ENCODE measurements at regions not wholly inside any gene's neighbourhood (a gene's known extent, or its start where the extent isn't known, plus 50 kb on each side); places are given as distances from the start of the nearest gene placed in this dataset.
"Not testable (repeated sequence)": the region's sequence is repeated elsewhere in the genome, so short reads cannot be mapped to it uniquely, and the experiment has no call there.

- H3K9me3 Mint-ChIP-seq: peaks cover 12% of the 10 kb centered on the region
- not testable (repeated sequence) for H3K4me1 Mint-ChIP-seq; H3K36me3 Mint-ChIP-seq; H3K27ac Mint-ChIP-seq; DNase-seq (ENCODE audit: low spot score in 2 of 2); ATAC-seq; H3K4me3 Mint-ChIP-seq
These were observed 435.2 kb downstream of the ZNF479 start for GRCh38 chr7:56697058-56697457.

DNA sequence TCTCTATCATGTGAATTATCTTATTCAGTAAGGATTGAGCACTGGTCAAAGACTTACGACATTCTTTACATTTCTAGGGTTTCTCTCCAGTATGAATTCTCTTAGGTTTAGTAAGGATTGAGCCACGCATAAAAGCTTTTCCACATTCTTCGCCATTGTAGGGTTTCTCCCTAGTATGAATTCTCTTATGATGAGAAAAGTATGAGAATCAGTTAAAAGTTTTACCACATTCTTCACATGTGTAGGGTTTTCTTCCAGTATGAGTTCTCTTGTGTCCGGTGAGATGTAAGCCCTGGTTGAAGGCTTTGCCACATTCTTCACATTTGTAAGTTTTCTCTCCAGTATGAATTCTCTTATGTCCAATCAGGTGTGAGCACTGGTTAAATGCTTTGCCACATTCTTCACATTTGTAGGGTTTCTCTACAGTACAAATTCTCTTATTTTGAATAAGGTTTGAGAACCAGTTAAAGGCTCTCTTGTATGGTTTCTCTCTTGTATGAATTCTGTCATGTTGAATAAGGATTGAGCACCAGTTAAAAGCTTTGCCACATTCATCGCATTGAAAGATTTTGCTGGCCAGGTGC is 445.9 kb downstream of the ZNF479 start:
- no peaks in the 10 kb centered on the region for H3K4me1 Mint-ChIP-seq
- H3K36me3 Mint-ChIP-seq: no peaks in the 10 kb centered on the region
- no peak overlapping the region for H3K4me3 Mint-ChIP-seq
- no peak for ATAC-seq
- H3K27ac Mint-ChIP-seq: no peak overlapping the region
- DNase-seq (ENCODE audit: low spot score in 2 of 2): no peak
- peaks cover 40% of the 10 kb centered on the region for H3K9me3 Mint-ChIP-seq

DNA sequence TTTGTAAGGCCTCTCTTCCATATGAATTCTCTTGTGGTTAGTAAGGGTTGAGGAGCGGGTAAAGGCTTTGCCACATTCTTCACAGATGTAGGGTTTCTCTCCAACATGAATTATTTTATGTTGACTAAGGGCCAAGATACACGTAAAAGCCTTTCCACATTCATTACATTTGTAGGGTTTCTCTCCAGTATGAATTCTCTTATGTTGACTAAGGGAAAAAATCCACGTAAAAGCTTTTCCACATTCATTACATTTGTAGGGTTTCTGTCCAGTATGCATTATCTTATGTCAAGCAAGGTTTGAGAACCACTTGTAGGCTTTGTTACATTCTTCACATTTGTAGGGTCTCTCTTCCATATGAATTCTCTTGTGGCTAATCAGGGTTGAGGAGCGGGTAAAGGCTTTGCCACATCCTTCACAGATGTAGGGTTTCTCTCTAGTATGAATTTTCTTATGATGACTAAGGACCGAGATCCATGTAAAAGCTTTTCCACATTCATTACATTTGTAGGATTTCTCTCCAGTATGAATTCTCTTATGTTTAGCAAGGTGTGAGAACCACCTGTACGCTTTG is 493.0 kb downstream of the ZNF479 start:
- no peak for ATAC-seq
- H3K4me1 Mint-ChIP-seq: no peaks in the 10 kb centered on the region
- H3K4me3 Mint-ChIP-seq: no peak overlapping the region
- no peaks in the 10 kb centered on the region for H3K36me3 Mint-ChIP-seq
- H3K27ac Mint-ChIP-seq: no peak overlapping the region
- H3K9me3 Mint-ChIP-seq: peaks cover 36% of the 10 kb centered on the region
- DNase-seq (ENCODE audit: low spot score in 2 of 2): no peak

DNA sequence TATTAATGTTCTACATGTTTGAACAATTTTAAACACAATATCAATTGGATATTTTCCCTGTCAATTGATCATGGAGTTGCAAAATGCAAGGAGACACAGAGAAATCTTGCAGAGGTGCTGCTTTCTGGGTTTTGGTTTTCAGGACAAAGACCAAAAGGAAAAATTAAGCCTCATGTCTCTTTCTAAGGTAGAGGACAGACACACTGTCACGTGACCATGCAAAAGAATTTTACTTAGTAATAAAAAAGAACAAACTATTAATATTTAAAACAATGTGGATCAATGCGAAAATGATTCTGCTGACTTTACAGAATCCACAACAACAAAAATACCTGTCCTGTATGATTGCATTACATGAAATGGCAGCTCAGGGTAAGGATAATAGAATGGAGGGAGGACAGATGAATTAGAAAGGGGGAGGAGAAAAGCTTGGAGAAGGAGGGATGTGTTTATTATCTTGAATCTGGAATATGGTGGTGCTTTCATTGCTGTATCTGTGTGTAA is 493.7 kb upstream of the NUPR2 start:
- Mint-ChIP-seq H3K4me3 (no peak overlapping the region), H3K4me1 (no peaks in the 10 kb centered on the region), H3K9me3 (peaks cover 19% of the 10 kb centered on the region), H3K36me3 (no peaks in the 10 kb centered on the region), H3K27ac (no peak overlapping the region)
- ATAC-seq: no peak
- no peak for DNase-seq (ENCODE audit: low spot score in 2 of 2)

DNA sequence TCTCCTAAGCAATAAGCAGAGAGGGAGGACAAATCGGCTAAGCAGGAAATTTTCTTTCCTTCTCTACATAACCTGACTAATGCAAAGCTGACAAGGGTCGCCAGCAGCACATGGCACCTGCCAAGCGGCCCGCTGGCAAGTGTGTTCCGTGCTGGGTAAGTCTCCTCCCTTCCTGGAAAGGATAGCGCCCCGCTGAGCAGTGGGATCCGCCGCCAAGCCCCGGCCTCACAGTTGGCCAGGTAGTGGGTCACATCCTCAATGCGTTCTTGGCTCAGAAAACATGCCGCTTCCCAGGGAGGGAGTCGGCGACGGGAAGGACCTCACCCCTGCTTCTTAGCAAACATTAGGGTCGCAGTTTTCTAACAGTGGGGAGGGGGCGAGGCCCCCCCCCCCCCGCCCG is 488.9 kb upstream of the NUPR2 start:
- ATAC-seq (no peak), DNase-seq (ENCODE audit: low spot score in 2 of 2) (no peak)
- no peaks in the 10 kb centered on the region for H3K4me1 Mint-ChIP-seq
- no peaks in the 10 kb centered on the region for H3K36me3 Mint-ChIP-seq
- no peak overlapping the region for H3K27ac Mint-ChIP-seq
- H3K9me3 Mint-ChIP-seq: peaks cover 15% of the 10 kb centered on the region
- no peak overlapping the region for H3K4me3 Mint-ChIP-seq

DNA sequence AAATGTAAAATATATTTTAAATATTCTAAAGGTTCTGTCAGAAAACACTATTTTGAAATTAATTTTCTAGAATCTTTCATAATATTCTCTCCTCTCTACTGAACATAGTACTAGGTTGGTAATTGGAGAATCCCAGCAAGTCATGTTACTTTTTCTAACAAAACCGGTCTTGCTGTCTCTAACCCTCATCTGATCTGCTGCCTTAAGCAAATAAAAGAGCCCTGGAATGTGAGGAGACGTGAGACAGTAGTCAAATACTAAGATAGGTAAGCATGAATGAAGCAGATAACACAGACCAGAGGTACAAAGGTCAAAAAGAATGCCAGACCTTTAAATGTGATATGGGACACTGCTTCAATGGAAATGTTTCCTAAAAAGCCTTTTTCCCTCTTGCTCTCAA is 462.4 kb upstream of the NUPR2 start:
- ATAC-seq: no peak
- no peaks in the 10 kb centered on the region for H3K4me1 Mint-ChIP-seq
- no peaks in the 10 kb centered on the region for H3K36me3 Mint-ChIP-seq
- no peak overlapping the region for H3K4me3 Mint-ChIP-seq
- H3K27ac Mint-ChIP-seq: no peak overlapping the region
- DNase-seq (ENCODE audit: low spot score in 2 of 2): no peak
- peaks cover 20% of the 10 kb centered on the region for H3K9me3 Mint-ChIP-seq

DNA sequence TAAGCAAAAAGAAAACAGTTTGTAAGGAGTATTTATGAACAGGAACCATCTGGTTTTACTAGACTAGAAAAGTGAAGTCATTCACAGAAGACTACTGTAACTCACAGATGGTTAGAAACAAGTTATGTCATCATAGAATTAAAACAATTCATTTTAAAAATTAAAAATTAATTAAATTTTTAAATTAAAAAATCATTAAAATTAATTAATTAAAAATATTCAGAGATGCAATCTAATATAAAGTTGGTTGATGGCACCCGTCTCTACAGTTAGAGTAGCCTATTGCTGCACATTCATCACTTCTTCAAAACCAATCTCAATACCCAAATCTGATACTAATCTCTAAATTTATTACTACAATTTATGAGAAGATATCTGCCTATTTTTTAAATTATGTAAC is 454.8 kb upstream of the NUPR2 start:
- H3K4me3 Mint-ChIP-seq: no peak overlapping the region
- peaks cover 10% of the 10 kb centered on the region for H3K9me3 Mint-ChIP-seq
- no peak overlapping the region for H3K27ac Mint-ChIP-seq
- H3K36me3 Mint-ChIP-seq: no peaks in the 10 kb centered on the region
- ATAC-seq: no peak
- no peak for DNase-seq (ENCODE audit: low spot score in 2 of 2)
- no peaks in the 10 kb centered on the region for H3K4me1 Mint-ChIP-seq

GRCh38 chr7:56538541-56539429 is 422.6 kb upstream of the NUPR2 start:
- Mint-ChIP-seq H3K4me3 (no peak overlapping the region), H3K9me3 (peaks cover 13% of the 10 kb centered on the region), H3K4me1 (no peaks in the 10 kb centered on the region), H3K27ac (no peak overlapping the region), H3K36me3 (no peaks in the 10 kb centered on the region)
- DNase-seq (ENCODE audit: low spot score in 2 of 2) (no peak), ATAC-seq (peak; percentile 43)

DNA sequence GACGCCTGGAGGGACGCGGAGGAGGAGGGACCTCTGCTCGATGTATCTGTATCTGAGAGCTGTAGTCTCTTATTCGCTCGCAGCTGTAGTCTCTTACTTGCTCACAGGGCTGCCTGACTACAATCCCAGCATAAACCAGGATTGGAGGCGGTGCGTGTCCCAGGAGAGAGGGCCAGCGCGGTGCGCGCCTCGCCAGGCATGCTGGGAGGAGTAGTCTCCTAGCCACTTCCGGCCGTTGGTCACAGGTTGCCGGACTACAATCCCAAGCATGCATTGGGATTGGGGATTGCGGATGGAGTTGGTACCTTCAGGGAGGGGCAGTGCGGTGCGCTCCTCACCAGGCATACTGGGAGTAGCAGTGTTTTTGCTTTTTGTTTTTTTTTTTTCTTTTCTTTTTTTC is 421.7 kb upstream of the NUPR2 start:
- H3K27ac Mint-ChIP-seq: no peak overlapping the region
- no peaks in the 10 kb centered on the region for H3K4me1 Mint-ChIP-seq
- H3K9me3 Mint-ChIP-seq: peaks cover 17% of the 10 kb centered on the region

DNA sequence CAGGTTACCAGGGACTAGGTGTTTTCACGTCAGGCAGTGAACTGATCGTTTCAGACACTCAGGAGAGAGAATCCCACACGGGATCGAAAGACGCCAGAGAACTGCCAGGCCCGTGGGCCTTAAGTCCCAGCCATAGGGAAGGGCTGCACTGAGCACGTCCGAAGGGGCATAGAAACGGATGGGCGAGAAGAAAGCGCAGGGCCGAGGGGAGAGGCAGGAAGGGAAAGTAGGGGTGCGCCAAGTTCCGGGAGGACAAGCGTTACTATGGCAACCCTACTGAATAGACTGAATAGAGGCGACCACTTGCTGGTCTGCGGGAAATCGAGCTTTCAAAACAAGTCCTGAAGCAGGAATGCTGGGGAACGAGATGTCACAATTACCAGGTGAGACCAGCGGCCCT is 421.3 kb upstream of the NUPR2 start:
- ATAC-seq (no peak), DNase-seq (ENCODE audit: low spot score in 2 of 2) (no peak)
- no peaks in the 10 kb centered on the region for H3K36me3 Mint-ChIP-seq
- H3K9me3 Mint-ChIP-seq: peaks cover 17% of the 10 kb centered on the region
- no peaks in the 10 kb centered on the region for H3K4me1 Mint-ChIP-seq
- no peak overlapping the region for H3K4me3 Mint-ChIP-seq
- H3K27ac Mint-ChIP-seq: no peak overlapping the region

More for the DNA sequence above, 421.7 kb upstream of the NUPR2 start:
- no peaks in the 10 kb centered on the region for H3K36me3 Mint-ChIP-seq
- no peak overlapping the region for H3K4me3 Mint-ChIP-seq
- ATAC-seq (no peak), DNase-seq (ENCODE audit: low spot score in 2 of 2) (no peak)

GRCh38 chr7:56495165-56495564 is 378.9 kb upstream of the NUPR2 start:
- Mint-ChIP-seq H3K36me3 (no peaks in the 10 kb centered on the region), H3K9me3 (peaks cover 16% of the 10 kb centered on the region), H3K4me1 (no peaks in the 10 kb centered on the region), H3K27ac (no peak overlapping the region), H3K4me3 (no peak overlapping the region)
- ATAC-seq (no peak), DNase-seq (ENCODE audit: low spot score in 2 of 2) (no peak)

DNA sequence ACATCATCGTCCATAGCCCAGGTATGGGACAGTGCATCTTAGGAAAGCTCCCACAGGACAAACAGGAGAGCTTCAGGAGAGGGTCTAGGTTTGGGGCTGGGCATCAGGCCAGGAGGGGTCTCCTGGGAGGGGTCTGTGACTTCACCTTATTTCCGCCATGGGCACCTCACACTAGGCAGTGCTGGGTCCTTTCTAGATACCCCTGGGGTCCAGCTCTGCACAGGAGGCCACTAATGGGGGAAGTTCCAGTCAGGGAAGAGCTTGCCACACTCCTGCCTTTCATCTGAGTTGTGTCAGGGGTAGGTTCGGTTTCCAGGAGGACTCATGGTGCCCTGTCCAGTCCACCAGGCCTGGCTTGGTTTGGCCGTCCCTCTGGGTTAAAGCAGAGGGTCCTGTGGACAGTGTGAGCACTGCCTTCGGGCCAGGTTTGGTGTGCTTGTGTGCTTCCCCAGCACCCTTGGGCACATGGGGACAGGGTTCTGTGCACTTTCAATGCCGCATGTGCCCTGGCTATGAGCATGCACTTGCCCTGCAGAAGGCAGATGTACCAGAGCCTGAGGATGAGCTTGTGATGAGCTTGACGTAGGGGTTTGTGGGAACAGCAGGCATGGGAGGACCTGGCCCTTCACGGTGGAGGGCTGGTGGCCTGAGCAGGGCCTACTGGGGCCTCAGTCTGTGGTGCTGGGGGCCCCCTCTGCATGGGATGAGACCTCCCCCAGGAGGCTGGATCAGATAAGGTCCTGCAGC is 377.7 kb upstream of the NUPR2 start:
- no peak for ATAC-seq

DNA sequence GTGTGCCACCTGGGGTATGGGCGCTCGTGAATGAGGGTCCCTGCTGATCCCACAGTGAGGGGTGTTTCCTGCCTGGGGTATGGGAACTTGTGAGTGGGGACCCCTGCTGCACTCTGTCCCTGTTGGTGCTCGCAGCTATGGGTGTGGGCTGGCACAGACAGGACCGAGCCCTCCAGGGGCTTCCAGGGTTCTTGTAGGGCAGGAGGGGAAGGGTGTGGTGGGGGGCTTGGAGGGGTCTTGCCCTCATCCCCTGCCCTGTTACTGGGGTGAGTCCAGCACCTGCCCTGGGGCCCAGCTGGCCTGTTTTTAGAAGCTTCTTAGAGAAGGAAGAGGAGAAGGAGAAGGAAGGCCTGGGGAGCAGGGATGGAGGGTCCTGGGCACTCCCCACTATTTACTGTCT is 377.0 kb upstream of the NUPR2 start:
- ATAC-seq: no peak
- Mint-ChIP-seq H3K4me3 (no peak overlapping the region), H3K36me3 (no peaks in the 10 kb centered on the region), H3K9me3 (peaks cover 8% of the 10 kb centered on the region), H3K4me1 (no peaks in the 10 kb centered on the region), H3K27ac (no peak overlapping the region)
- DNase-seq (ENCODE audit: low spot score in 2 of 2): no peak

More for the DNA sequence above, 377.7 kb upstream of the NUPR2 start:
- no peak for DNase-seq (ENCODE audit: low spot score in 2 of 2)
- Mint-ChIP-seq H3K4me3 (no peak overlapping the region), H3K27ac (no peak overlapping the region), H3K36me3 (no peaks in the 10 kb centered on the region), H3K9me3 (peaks cover 7% of the 10 kb centered on the region), H3K4me1 (no peaks in the 10 kb centered on the region)

GRCh38 chr7:56491636-56492425 is 375.6 kb upstream of the NUPR2 start:
- Mint-ChIP-seq H3K27ac (no peak overlapping the region), H3K9me3 (peaks cover 5% of the 10 kb centered on the region), H3K36me3 (no peaks in the 10 kb centered on the region), H3K4me1 (no peaks in the 10 kb centered on the region), H3K4me3 (no peak overlapping the region)
- ATAC-seq (no peak), DNase-seq (ENCODE audit: low spot score in 2 of 2) (no peak)

Measured in stimulated activated effector memory CD8-positive, alpha-beta T cell treated with anti-CD3 and anti-CD28 coated beads, Interleukin-12 subunit alpha, Interleukin-12 subunit beta, amount 100 ng/mL, for 72 hours (primary cell).